Endodermal cell (in vitro differentiated cells): ENCODE measurements at regions not wholly inside any gene's neighbourhood (a gene's known extent, or its start where the extent isn't known, plus 50 kb on each side); places are given as distances from the start of the nearest gene placed in this dataset.
"Not testable (repeated sequence)": the region's sequence is repeated elsewhere in the genome, so short reads cannot be mapped to it uniquely, and the experiment has no call there.

Source experiments
- DNase-seq: peaks from one replicate; pipeline ENCODE4 v3.0.0-alpha.2; 2017
- H3K27ac ChIP-seq: 2 replicates; pipeline ENCODE4 v1.5.1; 2013; ENCODE audit warnings: mild to moderate bottlenecking, low read depth, low read length, moderate library complexity
- H3K27me3 ChIP-seq: 2 replicates; pipeline ENCODE4 v1.6.1; 2013; ENCODE audit warnings: mild to moderate bottlenecking, low read length, moderate library complexity; ENCODE audit not compliant: insufficient read depth, control insufficient read depth, poor library complexity, severe bottlenecking
- H3K36me3 ChIP-seq: 2 replicates; pipeline ENCODE4 v1.7.0; 2013; ENCODE audit warnings: mild to moderate bottlenecking, low read length, moderate library complexity; ENCODE audit not compliant: control insufficient read depth, insufficient read depth
- H3K4me1 ChIP-seq: one replicate; pipeline ENCODE4 v1.7.0; 2013; ENCODE audit warnings: low read length; ENCODE audit not compliant: control insufficient read depth, insufficient read depth
- H3K4me3 ChIP-seq: 2 replicates; pipeline ENCODE4 v1.5.1; 2013; ENCODE audit warnings: mild to moderate bottlenecking, low read length, moderate library complexity
- H3K9ac ChIP-seq: 2 replicates; pipeline ENCODE4 v1.6.1; 2013; ENCODE audit warnings: mild to moderate bottlenecking, low read length, moderate library complexity; ENCODE audit not compliant: poor library complexity, severe bottlenecking; ENCODE audit errors: extremely low read depth
- H3K9me3 ChIP-seq: 2 replicates; pipeline ENCODE4 v1.6.1; 2013; ENCODE audit warnings: mild to moderate bottlenecking, low read length, moderate library complexity; ENCODE audit not compliant: control insufficient read depth
- H3K27ac Mint-ChIP-seq: 2 replicates; pipeline ENCODE4 v1.8.0; 2020; ENCODE audit warnings: mixed read lengths
- H3K27me3 Mint-ChIP-seq: 2 replicates; pipeline ENCODE4 v1.8.0; 2021; ENCODE audit warnings: mild to moderate bottlenecking, mixed read lengths; ENCODE audit not compliant: insufficient read depth
- H3K36me3 Mint-ChIP-seq: 2 replicates; pipeline ENCODE4 v1.8.0; 2020; ENCODE audit warnings: low read depth, mixed read lengths
- H3K4me1 Mint-ChIP-seq: 2 replicates; pipeline ENCODE4 v1.8.0; 2020; ENCODE audit warnings: mixed read lengths
- H3K4me3 Mint-ChIP-seq: 2 replicates; pipeline ENCODE4 v1.8.0; 2020; ENCODE audit warnings: mild to moderate bottlenecking, moderate library complexity, mixed read lengths
- H3K9me3 Mint-ChIP-seq: 2 replicates; pipeline ENCODE4 v1.8.0; 2020; ENCODE audit warnings: mild to moderate bottlenecking, mixed read lengths
- WGBS, 2 experiments: methylation state at CpG; one replicate each; pipeline versions ENCODE4 v1.1.5 to v1.1.7; 2013; ENCODE audit warnings: missing lambda C conversion rate in 2 of 2, mixed read lengths in 1 of 2; ENCODE audit not compliant: insufficient coverage in 1 of 2, insufficient read length in 1 of 2; 5-methylcytosine and 5-hydroxymethylcytosine counted together

DNA sequence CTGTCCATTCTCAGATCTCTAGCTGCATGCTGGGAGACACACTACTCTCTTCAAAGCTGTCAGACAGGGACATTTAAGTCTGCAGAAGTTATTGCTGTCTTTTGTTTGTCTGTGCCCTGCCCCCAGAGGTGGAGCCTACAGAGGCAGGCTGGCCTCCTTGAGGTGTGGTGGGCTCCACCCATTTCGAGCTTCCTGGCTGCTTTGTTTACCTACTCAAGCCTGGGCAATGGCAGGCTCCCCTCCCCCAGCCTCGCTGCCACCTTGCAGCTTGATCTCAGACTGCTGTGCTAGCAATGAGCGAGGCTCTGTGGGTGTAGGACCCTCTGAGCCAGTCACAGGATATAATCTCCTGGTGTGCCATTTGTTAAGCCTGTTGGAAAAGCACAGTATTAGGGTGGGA is 59.4 kb upstream of the NUDT11 start:
- not testable (repeated sequence) for H3K9me3 ChIP-seq, H3K36me3 ChIP-seq, H3K27me3 Mint-ChIP-seq, H3K4me1 ChIP-seq, H3K27me3 ChIP-seq, H3K27ac Mint-ChIP-seq, H3K4me3 Mint-ChIP-seq, H3K4me3 ChIP-seq, DNase-seq, H3K4me1 Mint-ChIP-seq, H3K27ac ChIP-seq, H3K36me3 Mint-ChIP-seq, H3K9ac ChIP-seq
- WGBS, 2 experiments: 60 to 70% methylated on average over 1 to 2 of the region's 3 CpGs
- H3K9me3 Mint-ChIP-seq: peaks cover 59% of the 10 kb centered on the region
